ENCODE measurements at regions not wholly inside any gene's neighbourhood (a gene's known extent, or its start where the extent isn't known, plus 50 kb on each side); places are given as distances from the start of the nearest gene placed in this dataset.

GRCh38 chr1:101291562-101292380 is 55.0 kb downstream of the S1PR1 start (continued):
- TF ChIP-seq CERS6 (CRISPR knock-in tag; IDR thresholded peaks at IDR 0.05) (no peak), ZBTB7A (CRISPR knock-in tag; IDR thresholded peaks at IDR 0.05) (no peak), ZNF543 (CRISPR knock-in tag; IDR thresholded peaks at IDR 0.05) (no peak), RAD51 (IDR thresholded peaks at IDR 0.05; ENCODE audit: borderline replicate concordance) (no peak), PHF20 (CRISPR knock-in tag; IDR thresholded peaks at IDR 0.05) (0 out of 2 replicates have a peak, but pooled peaks have one; percentile 23), SNAI1 (CRISPR knock-in tag; IDR thresholded peaks at IDR 0.05; ENCODE audit: borderline replicate concordance) (no peak), NFYC (CRISPR knock-in tag; IDR thresholded peaks at IDR 0.05) (no peak), CC2D1A (CRISPR knock-in tag; IDR thresholded peaks at IDR 0.05) (no peak), ZNF235 (CRISPR knock-in tag; IDR thresholded peaks at IDR 0.05; ENCODE audit: borderline replicate concordance) (no peak), MIER3 (CRISPR knock-in tag; IDR thresholded peaks at IDR 0.05; ENCODE audit: borderline replicate concordance) (no peak), CEBPG (CRISPR knock-in tag; IDR thresholded peaks at IDR 0.05) (peak; percentile 98), E2F5 (CRISPR knock-in tag; conservative IDR thresholded peaks at IDR 0.05) (no peak), E2F1 (CRISPR knock-in tag; IDR thresholded peaks at IDR 0.05) (no peak), STAT6 (CRISPR knock-in tag; IDR thresholded peaks at IDR 0.05; ENCODE audit: borderline replicate concordance) (no peak), ZNF121 (CRISPR knock-in tag; IDR thresholded peaks at IDR 0.05) (no peak), CSRNP1 (CRISPR knock-in tag; IDR thresholded peaks at IDR 0.05) (no peak), MXD3 (CRISPR knock-in tag; IDR thresholded peaks at IDR 0.05) (no peak), KAT8 (CRISPR knock-in tag; IDR thresholded peaks at IDR 0.05) (peak; percentile 67), ZNF468 (CRISPR knock-in tag; IDR thresholded peaks at IDR 0.05) (no peak), ZNF569 (CRISPR knock-in tag; IDR thresholded peaks at IDR 0.05; ENCODE audit: borderline replicate concordance) (no peak), CBX2 (IDR thresholded peaks at IDR 0.05; ENCODE audit: low read depth, low read length) (no peak), CBX2 (CRISPR knock-in tag; IDR thresholded peaks at IDR 0.05; ENCODE audit: low read depth) (0 out of 2 replicates have a peak, but pooled peaks have one; percentile 54), NKX3-1 (CRISPR knock-in tag; IDR thresholded peaks at IDR 0.05) (no peak), KAT2B (IDR thresholded peaks at IDR 0.05; ENCODE audit: borderline replicate concordance, low read depth, low read length) (no peak)

Data from HepG2 (cell line).